ENCODE measurements at regions not wholly inside any gene's neighbourhood (a gene's known extent, or its start where the extent isn't known, plus 50 kb on each side); places are given as distances from the start of the nearest gene placed in this dataset.

DNA sequence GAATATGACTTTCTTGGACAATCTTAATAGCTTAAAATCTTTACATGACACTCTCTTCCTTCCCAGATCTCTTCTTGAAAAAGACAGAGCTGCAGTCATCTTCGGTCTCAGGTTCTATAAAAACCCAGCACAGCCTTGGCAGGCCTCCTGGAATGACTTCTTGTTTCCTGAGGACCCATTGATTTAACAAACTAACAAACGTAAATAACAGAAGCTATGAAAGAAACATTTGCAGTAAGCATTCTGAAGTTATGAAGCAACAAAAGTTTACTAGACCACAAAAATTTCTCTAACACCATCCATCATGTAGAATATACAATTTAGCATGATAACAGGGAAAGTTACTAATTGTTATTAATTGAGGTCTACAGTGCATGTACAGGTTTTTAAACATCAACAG, 62.8 kb upstream of the STARD13 start:
- 34 to 47% (median 41%) methylated on average over 2 of the region's 2 CpGs for WGBS, 3 donors
- Histone ChIP-seq H3K27me3 (no peaks in the 10 kb centered on the region), H3K27ac (no peak overlapping the region), H3K36me3 (no peaks in the 10 kb centered on the region), H3K4me1 (ENCODE audit: insufficient read depth) (peaks cover 5% of the 10 kb centered on the region), H3K9me3 (no peaks in the 10 kb centered on the region), H3K4me3 (no peak overlapping the region)
- TF ChIP-seq EP300 (IDR thresholded peaks at IDR 0.05) (no peak), POLR2A (IDR thresholded peaks at IDR 0.05) (no peak)
- TF ChIP-seq, protein P1, sequence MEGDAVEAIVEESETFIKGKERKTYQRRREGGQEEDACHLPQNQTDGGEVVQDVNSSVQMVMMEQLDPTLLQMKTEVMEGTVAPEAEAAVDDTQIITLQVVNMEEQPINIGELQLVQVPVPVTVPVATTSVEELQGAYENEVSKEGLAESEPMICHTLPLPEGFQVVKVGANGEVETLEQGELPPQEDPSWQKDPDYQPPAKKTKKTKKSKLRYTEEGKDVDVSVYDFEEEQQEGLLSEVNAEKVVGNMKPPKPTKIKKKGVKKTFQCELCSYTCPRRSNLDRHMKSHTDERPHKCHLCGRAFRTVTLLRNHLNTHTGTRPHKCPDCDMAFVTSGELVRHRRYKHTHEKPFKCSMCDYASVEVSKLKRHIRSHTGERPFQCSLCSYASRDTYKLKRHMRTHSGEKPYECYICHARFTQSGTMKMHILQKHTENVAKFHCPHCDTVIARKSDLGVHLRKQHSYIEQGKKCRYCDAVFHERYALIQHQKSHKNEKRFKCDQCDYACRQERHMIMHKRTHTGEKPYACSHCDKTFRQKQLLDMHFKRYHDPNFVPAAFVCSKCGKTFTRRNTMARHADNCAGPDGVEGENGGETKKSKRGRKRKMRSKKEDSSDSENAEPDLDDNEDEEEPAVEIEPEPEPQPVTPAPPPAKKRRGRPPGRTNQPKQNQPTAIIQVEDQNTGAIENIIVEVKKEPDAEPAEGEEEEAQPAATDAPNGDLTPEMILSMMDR (IDR thresholded peaks at IDR 0.05): no peak
- no peak for DNase-seq
- intact Hi-C loops (cut with DNase I): no loop called here

DNA sequence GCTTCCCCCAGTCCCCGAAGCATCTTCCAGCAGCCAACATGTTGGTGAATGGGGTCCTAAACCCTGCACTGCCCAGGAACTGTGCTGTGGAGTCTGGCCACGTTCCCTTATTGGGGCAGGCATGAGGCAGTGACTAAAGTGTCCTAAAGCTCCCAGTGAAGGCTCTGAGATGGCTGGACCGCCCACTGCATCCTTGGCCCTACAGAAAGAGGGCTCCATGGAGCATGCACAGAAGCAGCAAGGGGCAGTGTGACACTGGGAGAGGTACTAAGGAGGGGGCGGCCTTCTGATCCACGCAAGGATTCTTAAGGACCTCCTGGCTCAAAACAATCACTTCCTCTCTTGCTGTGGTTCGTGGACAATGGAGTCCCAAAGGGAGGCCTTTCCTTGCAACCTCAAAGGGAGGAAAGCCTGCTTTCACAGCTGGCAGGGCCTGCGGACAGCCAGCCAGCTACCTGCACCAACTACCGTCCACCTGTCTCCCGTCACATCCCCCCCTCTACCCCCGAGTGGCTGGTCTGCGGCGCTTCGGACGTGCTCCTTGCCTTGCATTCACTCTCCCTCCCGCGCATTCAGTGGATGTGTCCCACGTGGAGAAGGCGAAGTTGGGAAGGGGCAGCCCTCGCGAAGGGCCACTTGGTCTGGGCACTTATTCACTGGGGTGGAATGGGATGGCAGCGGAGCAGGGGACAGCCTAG, 63.9 kb upstream of the STARD13 start:
- Histone ChIP-seq H3K27ac (peak overlapping the region; percentile 45 to 56), H3K27me3 (no peaks in the 10 kb centered on the region), H3K4me1 (ENCODE audit: insufficient read depth) (peaks cover 5% of the 10 kb centered on the region), H3K9me3 (no peaks in the 10 kb centered on the region), H3K4me3 (peak overlapping the region; percentile 73), H3K36me3 (no peaks in the 10 kb centered on the region)
- WGBS, 3 donors: 41 to 44% (median 42%) methylated on average over 21 of the region's 21 CpGs
- TF ChIP-seq POLR2A (IDR thresholded peaks at IDR 0.05): no peak
- no peak for TF ChIP-seq EP300 (IDR thresholded peaks at IDR 0.05)
- TF ChIP-seq, protein P1 (IDR thresholded peaks at IDR 0.05): no peak
- intact Hi-C loops (cut with DNase I): no loop called here
- DNase-seq: peak in 3 of 5 donors; percentile 10 to 29 (median 25)

DNA sequence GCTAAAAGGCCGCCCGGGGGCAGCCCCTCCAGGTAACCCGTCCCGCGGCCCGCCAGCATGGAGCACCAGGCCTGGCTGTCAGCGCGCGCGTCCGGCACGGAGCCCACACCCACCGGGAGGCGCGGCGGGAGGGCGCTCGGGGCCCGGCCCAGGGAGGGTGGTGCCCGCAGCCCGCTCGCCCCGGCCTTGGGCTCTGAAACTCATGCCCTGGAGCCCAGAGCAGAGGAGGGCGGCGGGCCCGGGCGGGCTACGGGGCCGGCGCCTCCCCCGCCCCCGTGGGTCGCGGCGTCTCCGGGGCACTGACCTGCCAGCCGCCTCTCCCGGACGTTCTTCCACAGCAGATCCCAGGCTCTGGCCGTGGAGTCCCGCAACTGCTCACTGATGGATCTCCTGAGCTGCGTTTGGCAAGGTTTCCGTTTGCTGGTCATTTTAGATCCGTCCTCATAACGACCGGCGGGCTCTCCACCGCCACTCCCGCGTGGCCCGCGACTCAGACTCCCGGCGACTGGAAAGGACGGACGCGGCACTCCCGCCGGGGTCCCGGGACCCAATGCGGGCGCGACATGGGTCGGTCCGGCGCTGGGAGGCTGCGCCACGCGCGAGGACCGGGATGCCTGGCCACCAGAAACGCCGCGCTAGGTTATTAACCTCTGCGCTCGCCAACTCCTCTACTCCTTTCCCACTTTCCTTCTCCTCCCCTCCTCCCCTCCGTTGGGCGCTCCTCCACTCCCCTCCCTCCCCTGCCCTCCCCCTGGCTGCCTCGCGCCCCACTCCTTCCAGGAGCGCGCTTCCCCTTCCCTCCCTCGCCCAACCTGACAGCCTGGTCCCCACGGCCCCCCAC, 64.7 kb upstream of the STARD13 start:
- Histone ChIP-seq H3K9me3 (no peaks in the 10 kb centered on the region), H3K27ac (peak overlapping the region; percentile 45 to 56), H3K27me3 (no peaks in the 10 kb centered on the region), H3K36me3 (no peaks in the 10 kb centered on the region), H3K4me1 (ENCODE audit: insufficient read depth) (peaks cover 5% of the 10 kb centered on the region), H3K4me3 (peak overlapping the region; percentile 73)
- TF ChIP-seq EP300 (IDR thresholded peaks at IDR 0.05) (no peak), POLR2A (IDR thresholded peaks at IDR 0.05) (no peak)
- TF ChIP-seq, protein P1 (IDR thresholded peaks at IDR 0.05): no peak
- intact Hi-C loops (cut with DNase I): no loop called here
- WGBS, 3 donors: 0 to 1% (median 1%) methylated on average over 53 to 84 of the region's 84 CpGs
- peak; percentile 54 to 69 (median 63) for DNase-seq

DNA sequence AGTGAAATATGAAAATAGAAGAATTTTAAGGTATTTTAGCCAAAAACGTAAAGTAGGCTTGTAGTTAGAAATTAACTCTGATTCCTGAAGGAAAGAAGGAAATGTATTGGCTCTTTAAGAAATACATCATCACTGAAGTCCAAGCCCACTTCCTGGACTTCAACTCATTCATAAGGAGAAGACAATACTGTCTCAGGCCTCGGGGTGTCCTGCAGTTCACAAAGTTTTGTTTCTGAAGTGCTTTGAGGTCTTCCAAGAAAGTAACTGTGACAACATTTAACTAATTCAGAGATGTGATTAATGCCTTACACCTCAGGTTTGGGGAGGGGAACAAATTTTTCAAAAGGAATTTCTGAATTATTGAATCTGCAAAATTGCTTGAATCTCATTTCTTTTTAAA, 65.8 kb upstream of the STARD13 start:
- H3K4me1 ChIP-seq (ENCODE audit: insufficient read depth): peaks cover 5% of the 10 kb centered on the region
- no peak overlapping the region for H3K4me3 ChIP-seq
- no peaks in the 10 kb centered on the region for H3K27me3 ChIP-seq
- no peaks in the 10 kb centered on the region for H3K36me3 ChIP-seq
- H3K9me3 ChIP-seq: no peaks in the 10 kb centered on the region
- H3K27ac ChIP-seq: no peak overlapping the region
- DNase-seq: no peak
- intact Hi-C loops (cut with DNase I): no loop called here
- TF ChIP-seq EP300 (IDR thresholded peaks at IDR 0.05): no peak
- TF ChIP-seq, protein P1 (IDR thresholded peaks at IDR 0.05): no peak
- 9 to 19% (median 14%) methylated on average over 2 of the region's 2 CpGs for WGBS, 3 donors

Data from ovary (tissue), 7 donors.